Small intestine (tissue), 7 donors: ENCODE measurements at regions not wholly inside any gene's neighbourhood (a gene's known extent, or its start where the extent isn't known, plus 50 kb on each side); places are given as distances from the start of the nearest gene placed in this dataset.

Experiments used
- DNase-seq, 2 donors: peaks; one replicate each; pipeline versions ENCODE4 v3.0.0 to v3.0.0-alpha.2; 2013
- FAIRE-seq: peaks from 2 replicates; lab custom pipeline; 2012; peaks lifted over from hg19 to GRCh38; lab: Jason Lieb, UNC
- H3K27ac ChIP-seq, 3 donors: one replicate each; pipeline ENCODE4 v1.5.1; 2013; ENCODE audit warnings: low read length in 2 of 3, mild to moderate bottlenecking in 2 of 3, control low read depth in 1 of 3, inconsistent platforms in 1 of 3, low read depth in 1 of 3, moderate library complexity in 1 of 3
- H3K27me3 ChIP-seq, 3 donors: one replicate each; pipeline ENCODE4 v1.6.1; 2013; ENCODE audit warnings: low read length in 3 of 3, inconsistent platforms in 1 of 3; ENCODE audit not compliant: control insufficient read depth in 3 of 3, insufficient read depth in 3 of 3
- H3K36me3 ChIP-seq, 3 donors: one replicate each; pipeline ENCODE4 v1.6.1; 2013; ENCODE audit warnings: low read length in 3 of 3, inconsistent platforms in 1 of 3, low read depth in 1 of 3, mild to moderate bottlenecking in 1 of 3, moderate library complexity in 1 of 3; ENCODE audit not compliant: control insufficient read depth in 3 of 3, insufficient read depth in 2 of 3
- H3K4me1 ChIP-seq, 3 donors: one replicate each; pipeline ENCODE4 v1.6.1; 2013; ENCODE audit warnings: low read length in 2 of 3, inconsistent platforms in 1 of 3, low read depth in 1 of 3, mild to moderate bottlenecking in 1 of 3, moderate library complexity in 1 of 3; ENCODE audit not compliant: control insufficient read depth in 3 of 3, insufficient read depth in 2 of 3
- H3K4me3 ChIP-seq, 3 donors: one replicate each; pipeline ENCODE4 v1.5.1; 2013; ENCODE audit warnings: low read length in 3 of 3, control low read depth in 1 of 3, inconsistent platforms in 1 of 3, low read depth in 1 of 3, mild to moderate bottlenecking in 1 of 3, moderate library complexity in 1 of 3
- H3K9me3 ChIP-seq, 2 donors: one replicate each; pipeline ENCODE4 v1.6.1; 2013; ENCODE audit warnings: low read depth in 1 of 2, low read length in 1 of 2; ENCODE audit not compliant: control insufficient read depth in 2 of 2, insufficient read depth in 1 of 2
- WGBS, 3 donors: extraction: QIAGEN DNeasy Blood & Tissue Kit; methylation state at CpG; one replicate each; pipeline ENCODE4 v1.1.7; 2013; 5-methylcytosine and 5-hydroxymethylcytosine counted together
- donor health status: healthy with polysubstance abuse.
- donor health status: control.
- donor health status: control.
- donor health status: Bipolar disorder and iron deficiency.
- donor health status: healthy.

DNA sequence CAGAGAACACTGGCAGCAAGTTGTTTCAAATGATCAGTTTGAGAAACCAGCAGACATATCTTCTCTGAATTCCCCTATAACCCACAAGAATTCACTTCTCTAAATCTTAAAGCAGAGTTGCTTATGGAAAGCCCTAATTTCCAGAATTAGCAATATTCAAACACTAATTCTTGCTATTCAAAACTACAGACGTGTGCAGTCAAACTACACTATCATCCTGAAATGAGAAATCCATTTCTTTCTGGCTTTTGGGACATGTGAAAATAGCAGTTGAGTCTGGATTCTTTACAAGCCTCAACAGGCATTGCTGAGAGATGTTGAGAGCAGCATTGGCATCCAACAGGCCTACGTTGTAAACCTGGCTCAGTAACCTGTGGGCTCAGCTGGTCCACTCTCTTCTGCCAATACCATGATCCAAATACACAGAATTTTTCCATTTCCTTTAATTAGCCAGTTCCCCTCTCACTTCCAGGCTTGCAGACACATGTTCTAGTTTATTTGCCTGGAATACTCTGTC, 74.6 kb upstream of the TMTC1 start:
- FAIRE-seq, result no peak
- no peaks in the 10 kb centered on the region for H3K4me1 ChIP-seq
- DNase-seq, result no peak
- no peaks in the 10 kb centered on the region for H3K9me3 ChIP-seq
- H3K27me3 ChIP-seq, result no peaks in the 10 kb centered on the region
- no peak overlapping the region for H3K27ac ChIP-seq
- WGBS, 3 donors, result 37 to 64% (median 50%) methylated on average over 2 of the region's 2 CpGs
- no peak overlapping the region for H3K4me3 ChIP-seq
- no peaks in the 10 kb centered on the region for H3K36me3 ChIP-seq

DNA sequence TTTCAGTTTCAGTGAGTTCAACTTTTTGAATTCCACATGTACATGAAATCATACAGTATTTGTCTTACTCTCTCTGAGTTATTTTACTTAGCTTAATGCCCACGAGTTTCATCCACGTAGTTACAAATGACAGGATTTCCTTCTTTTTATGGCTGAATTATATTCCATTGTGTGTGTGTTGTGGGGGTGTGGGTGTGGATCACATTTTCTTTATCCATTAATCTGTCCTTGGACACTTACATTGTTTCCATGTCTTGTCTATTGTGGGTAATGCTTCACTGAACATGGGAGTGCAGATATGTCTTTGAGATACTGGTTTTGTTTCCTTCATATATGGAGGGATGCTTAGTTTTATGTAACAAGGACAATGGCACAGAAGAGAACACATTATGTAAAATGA, 63.5 kb upstream of the TMTC1 start:
- Histone ChIP-seq H3K27ac (no peak overlapping the region), H3K4me3 (no peak overlapping the region), H3K27me3 (no peaks in the 10 kb centered on the region), H3K9me3 (peaks cover 0 to 8% of the 10 kb centered on the region in 2 donors), H3K4me1 (no peaks in the 10 kb centered on the region), H3K36me3 (no peaks in the 10 kb centered on the region)
- WGBS, 3 donors, result 64 to 73% (median 69%) methylated on average over 2 of the region's 2 CpGs
- no peak for DNase-seq
- FAIRE-seq, result no peak

DNA sequence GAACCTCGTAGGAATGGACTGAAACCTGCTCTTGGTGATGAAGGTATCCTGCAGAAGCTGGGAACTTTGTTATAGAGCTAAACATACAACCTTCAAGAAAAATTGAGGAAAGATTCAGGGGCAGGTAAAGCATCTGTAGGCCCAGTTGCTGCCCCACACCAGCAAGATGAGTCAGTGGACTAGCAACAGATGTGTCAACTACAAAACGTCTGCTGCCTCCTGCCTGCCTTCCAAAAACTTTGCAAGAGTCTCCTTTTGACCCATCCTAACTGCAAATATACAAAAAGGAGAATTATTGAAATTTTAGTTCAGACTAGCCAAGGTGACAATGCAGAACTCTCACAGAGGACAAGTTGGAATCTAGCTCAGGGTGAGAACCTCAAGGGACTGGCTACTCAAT, 60.9 kb upstream of the TMTC1 start:
- H3K27me3 ChIP-seq, result no peaks in the 10 kb centered on the region
- FAIRE-seq, result no peak
- WGBS, 3 donors, result 13 to 49% (median 18%) methylated on average over 2 of the region's 2 CpGs

DNA sequence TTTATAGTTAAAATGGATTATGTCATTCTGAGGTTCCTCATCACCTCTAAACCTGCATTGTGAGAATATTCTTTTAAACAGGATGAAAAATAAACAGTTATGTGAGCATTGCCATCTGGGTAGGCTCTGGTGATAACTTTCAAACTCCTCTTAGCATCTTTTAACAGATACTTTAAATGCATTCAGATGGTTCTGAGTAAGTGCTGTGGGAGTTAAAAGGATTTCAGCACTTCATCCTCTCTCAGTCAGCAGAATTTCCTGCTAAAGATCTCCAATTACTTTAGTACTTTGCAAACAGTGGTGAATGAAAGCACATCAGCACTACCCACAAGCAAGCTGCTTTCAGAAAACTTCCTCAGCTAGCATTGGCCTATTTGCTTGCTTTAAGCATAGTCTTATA, 59.3 kb upstream of the TMTC1 start:
- peaks cover 0 to 15% of the 10 kb centered on the region in 2 donors for H3K9me3 ChIP-seq
- H3K4me1 ChIP-seq, result no peaks in the 10 kb centered on the region
- no peak for DNase-seq
- H3K36me3 ChIP-seq, result no peaks in the 10 kb centered on the region
- H3K27me3 ChIP-seq, result no peaks in the 10 kb centered on the region
- H3K4me3 ChIP-seq, result no peak overlapping the region
- FAIRE-seq, result no peak
- H3K27ac ChIP-seq, result no peak overlapping the region

More for the DNA sequence above, 60.9 kb upstream of the TMTC1 start:
- DNase-seq, result no peak
- Histone ChIP-seq H3K9me3 (peaks cover 0 to 21% of the 10 kb centered on the region in 2 donors), H3K4me1 (no peaks in the 10 kb centered on the region), H3K4me3 (no peak overlapping the region), H3K36me3 (no peaks in the 10 kb centered on the region), H3K27ac (no peak overlapping the region)

DNA sequence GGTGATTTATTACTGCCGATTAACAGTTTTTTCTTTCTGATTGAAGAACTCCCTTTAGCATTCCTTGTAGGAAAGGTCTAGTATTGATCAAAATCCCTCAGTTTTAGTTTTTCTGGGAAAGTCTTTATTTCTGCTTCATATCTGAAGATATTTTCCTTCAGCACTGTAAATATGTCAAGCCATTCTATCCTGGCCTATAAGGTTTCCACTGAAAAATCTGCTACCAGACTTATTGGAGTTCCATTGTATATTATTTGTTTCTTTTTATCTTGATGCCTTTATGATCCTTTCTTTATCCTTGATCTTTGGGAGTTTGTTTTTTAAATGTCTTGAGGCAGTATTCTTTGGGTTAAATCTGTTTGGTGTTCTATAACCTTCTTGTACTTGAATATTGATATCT, 55.0 kb upstream of the TMTC1 start:
- no peaks in the 10 kb centered on the region for H3K4me1 ChIP-seq
- no peaks in the 10 kb centered on the region for H3K36me3 ChIP-seq
- no peak overlapping the region for H3K4me3 ChIP-seq
- FAIRE-seq (no peak), DNase-seq (no peak)
- H3K27ac ChIP-seq, result no peak overlapping the region
- 93 to 100% (median 96%) methylated on average over 1 of the region's 1 CpG for WGBS, 3 donors
- H3K9me3 ChIP-seq, result peaks cover 0 to 14% of the 10 kb centered on the region in 2 donors
- H3K27me3 ChIP-seq, result no peaks in the 10 kb centered on the region
